ENCODE measurements at regions not wholly inside any gene's neighbourhood (a gene's known extent, or its start where the extent isn't known, plus 50 kb on each side); places are given as distances from the start of the nearest gene placed in this dataset.

DNA sequence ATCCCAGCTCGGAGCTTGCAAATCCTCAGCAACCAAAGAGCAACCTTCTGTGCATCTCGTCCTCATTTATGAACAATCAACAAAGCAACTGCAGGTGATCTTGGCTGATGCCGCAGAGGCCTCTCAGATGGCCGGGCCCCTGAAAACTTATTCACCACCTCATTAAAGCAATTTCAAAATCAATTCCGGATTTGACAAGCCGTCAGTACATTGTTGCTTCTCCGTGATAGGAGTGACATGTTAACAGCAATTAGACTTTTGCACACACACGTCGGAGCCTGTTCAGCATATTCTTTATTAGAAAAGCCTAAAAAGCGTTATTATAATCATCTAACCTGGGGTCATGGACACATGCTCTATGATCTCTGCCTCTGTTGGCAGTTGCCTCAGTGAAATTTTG lies 183.1 kb upstream of the CXCR4 start:
- TF ChIP-seq, protein P1, sequence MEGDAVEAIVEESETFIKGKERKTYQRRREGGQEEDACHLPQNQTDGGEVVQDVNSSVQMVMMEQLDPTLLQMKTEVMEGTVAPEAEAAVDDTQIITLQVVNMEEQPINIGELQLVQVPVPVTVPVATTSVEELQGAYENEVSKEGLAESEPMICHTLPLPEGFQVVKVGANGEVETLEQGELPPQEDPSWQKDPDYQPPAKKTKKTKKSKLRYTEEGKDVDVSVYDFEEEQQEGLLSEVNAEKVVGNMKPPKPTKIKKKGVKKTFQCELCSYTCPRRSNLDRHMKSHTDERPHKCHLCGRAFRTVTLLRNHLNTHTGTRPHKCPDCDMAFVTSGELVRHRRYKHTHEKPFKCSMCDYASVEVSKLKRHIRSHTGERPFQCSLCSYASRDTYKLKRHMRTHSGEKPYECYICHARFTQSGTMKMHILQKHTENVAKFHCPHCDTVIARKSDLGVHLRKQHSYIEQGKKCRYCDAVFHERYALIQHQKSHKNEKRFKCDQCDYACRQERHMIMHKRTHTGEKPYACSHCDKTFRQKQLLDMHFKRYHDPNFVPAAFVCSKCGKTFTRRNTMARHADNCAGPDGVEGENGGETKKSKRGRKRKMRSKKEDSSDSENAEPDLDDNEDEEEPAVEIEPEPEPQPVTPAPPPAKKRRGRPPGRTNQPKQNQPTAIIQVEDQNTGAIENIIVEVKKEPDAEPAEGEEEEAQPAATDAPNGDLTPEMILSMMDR (IDR thresholded peaks at IDR 0.05; ENCODE audit: insufficient read depth, missing control alignments): no peak
- FAIRE-seq: no peak
- no peak for DNase-seq (ENCODE audit: insufficient read length, low spot score)

DNA sequence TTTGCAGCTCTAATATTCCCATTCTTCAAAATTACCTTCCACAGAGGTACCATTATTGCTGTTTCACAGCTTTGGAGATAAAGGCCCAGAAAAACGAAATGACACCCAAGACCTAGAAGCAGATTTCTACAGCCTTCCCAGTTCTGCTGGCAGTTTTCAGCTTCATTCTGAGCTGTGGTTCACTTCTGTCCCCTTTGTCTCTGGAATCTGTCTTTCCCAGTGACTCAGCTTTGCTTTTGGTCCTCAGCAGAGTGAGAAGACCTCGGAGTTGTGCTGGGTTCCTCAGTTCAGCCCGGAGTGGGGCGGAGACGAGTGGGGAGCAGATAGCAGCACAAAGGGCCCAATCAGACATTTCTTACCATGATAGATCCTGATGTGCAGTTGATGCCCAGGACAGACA lies 180.7 kb upstream of the CXCR4 start:
- no peak for DNase-seq (ENCODE audit: insufficient read length, low spot score)
- FAIRE-seq: no peak
- TF ChIP-seq, protein P1 (IDR thresholded peaks at IDR 0.05; ENCODE audit: insufficient read depth, missing control alignments): no peak

DNA sequence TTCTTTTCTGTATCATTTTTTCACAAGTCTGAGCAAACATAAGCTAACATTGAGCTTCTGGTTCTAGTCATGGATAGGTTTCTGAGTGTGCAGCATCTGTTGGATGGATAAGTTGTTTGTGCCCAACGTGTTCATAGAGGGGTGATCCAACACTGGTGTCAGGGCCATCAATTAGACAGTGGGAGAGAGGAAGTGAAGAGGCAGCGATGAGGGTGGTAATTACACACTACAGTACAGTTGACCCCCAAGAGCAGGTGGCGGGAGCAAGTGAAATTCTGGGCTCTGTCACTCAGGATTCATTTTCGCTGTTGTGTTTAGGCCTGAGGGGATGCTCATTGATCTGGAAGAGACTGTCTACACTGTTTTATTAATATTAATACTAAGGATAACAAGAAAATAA lies 180.0 kb upstream of the CXCR4 start:
- TF ChIP-seq, protein P1 (IDR thresholded peaks at IDR 0.05; ENCODE audit: insufficient read depth, missing control alignments): no peak
- no peak for DNase-seq (ENCODE audit: insufficient read length, low spot score)
- FAIRE-seq: no peak

DNA sequence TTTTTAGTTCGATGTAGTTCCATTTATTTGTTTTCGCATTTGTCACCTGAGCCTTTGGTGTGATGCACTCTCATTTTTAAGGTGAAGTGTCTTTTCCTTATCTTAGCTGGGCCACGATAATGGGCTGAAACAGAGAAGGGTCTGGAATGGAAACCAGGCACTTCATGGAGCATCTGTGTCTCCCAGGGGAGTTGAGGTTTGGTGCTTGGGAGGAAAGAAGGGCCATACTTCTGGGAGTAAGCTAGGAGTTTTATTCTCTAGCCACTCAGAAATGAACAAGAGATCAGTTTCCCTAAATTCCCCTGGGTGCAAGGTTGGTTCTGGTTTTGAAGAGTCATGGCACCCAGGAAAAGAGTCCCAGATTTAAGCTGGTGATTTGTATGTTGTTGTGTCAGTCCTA lies 179.4 kb upstream of the CXCR4 start:
- no peak for DNase-seq (ENCODE audit: insufficient read length, low spot score)
- TF ChIP-seq, protein P1 (IDR thresholded peaks at IDR 0.05; ENCODE audit: insufficient read depth, missing control alignments): no peak
- FAIRE-seq: no peak

DNA sequence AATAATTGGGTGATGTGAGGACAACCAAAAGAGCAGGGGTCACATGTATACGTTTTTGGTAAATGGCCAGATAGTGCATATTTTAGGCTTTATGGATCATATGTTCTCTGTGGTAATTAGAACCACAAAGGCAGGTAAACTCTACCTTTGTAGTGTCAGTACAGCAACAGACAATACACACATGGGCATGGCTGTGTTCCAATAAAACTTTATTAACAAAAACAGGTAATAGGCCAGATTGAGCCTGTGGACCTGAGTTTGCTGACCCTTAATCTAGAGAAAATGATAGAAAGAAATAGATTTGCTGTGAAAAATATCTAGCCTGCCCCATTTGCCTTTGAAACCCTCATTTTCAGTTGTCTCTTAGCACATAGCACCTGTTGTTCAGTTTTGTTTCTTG lies 177.2 kb upstream of the CXCR4 start:
- no peak for DNase-seq (ENCODE audit: insufficient read length, low spot score)
- TF ChIP-seq, protein P1 (IDR thresholded peaks at IDR 0.05; ENCODE audit: insufficient read depth, missing control alignments): no peak

DNA sequence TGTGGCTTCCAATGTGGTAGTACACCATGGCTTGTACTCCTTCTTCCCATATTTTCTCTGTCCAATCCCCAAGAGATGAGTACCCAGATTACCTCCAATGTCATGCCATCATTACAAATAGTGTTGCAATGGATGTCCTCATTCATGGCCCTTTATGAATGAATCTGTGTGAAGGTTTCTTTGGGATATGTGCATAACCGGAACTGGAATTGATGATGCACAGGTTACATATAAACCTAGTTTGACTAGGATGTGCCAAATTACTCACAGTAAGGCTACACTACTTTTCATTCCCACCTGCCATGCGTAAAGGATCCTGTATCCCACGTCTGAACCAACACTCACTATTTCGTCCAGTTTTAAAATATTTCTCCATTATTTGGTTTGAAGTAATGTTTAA lies 173.9 kb upstream of the CXCR4 start:
- no peak for DNase-seq (ENCODE audit: insufficient read length, low spot score)
- TF ChIP-seq, protein P1 (IDR thresholded peaks at IDR 0.05; ENCODE audit: insufficient read depth, missing control alignments): no peak
- no peak for FAIRE-seq

More for the DNA sequence above, 177.2 kb upstream of the CXCR4 start:
- no peak for FAIRE-seq

DNA sequence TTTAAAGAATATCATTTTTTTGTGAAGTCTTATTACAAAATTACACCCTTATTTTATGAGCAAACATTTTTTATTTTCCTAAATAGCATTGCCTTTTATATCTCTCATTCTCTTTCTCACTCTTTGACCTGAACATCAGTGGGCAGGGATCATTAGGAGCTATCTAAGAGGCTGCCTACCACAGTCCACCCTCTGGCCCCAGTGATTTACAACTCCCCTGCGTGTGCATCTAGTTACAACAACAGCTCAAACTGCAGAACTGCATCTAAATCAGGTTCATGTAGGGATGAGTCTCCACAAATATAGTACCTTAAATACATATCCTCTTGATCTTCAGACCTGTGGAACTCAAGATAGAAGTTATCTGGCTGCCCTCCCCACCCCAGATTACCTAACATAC lies 172.4 kb upstream of the CXCR4 start:
- FAIRE-seq (no peak), DNase-seq (ENCODE audit: insufficient read length, low spot score) (no peak)
- TF ChIP-seq, protein P1 (IDR thresholded peaks at IDR 0.05; ENCODE audit: insufficient read depth, missing control alignments): no peak
